ENCODE measurements at regions not wholly inside any gene's neighbourhood (a gene's known extent, or its start where the extent isn't known, plus 50 kb on each side); places are given as distances from the start of the nearest gene placed in this dataset.
"Not testable (repeated sequence)": the region's sequence is repeated elsewhere in the genome, so short reads cannot be mapped to it uniquely, and the experiment has no call there.

DNA sequence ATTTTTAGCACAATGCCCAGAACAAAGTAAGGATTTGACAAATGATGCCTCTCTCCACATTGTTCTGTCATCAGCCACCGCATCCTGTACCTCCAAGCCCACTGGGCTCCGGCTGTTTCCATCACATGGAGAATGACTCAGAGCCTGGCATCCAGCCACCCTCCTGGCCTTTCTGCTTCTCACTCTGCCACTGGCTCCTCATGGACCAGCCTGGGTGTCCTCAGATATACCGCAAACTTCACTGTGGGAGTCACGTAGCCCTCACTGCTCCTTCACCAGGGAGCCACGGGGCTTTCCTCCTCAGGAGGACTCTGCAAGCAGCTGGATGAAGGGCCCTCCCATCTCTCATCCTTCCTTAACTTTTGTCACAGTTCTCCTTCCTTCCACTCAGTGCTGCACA is 943.0 kb downstream of the TUBA3C start:
- ATAC-seq, result not testable (repeated sequence)

DNA sequence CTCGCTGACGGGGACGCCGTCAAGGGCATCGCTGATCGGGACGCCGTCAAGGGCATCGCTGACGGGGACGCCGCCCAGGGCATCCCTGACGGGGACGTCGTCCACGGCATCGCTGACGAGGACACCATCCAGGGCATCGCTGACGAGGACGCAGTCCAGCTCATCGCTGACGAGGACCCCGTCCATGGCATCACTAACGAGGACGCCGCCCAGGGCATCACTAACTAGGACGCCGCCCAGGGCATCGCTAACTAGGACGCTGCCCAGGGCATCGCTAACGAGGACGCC is 945.2 kb downstream of the TUBA3C start:
- no peak for ATAC-seq

DNA sequence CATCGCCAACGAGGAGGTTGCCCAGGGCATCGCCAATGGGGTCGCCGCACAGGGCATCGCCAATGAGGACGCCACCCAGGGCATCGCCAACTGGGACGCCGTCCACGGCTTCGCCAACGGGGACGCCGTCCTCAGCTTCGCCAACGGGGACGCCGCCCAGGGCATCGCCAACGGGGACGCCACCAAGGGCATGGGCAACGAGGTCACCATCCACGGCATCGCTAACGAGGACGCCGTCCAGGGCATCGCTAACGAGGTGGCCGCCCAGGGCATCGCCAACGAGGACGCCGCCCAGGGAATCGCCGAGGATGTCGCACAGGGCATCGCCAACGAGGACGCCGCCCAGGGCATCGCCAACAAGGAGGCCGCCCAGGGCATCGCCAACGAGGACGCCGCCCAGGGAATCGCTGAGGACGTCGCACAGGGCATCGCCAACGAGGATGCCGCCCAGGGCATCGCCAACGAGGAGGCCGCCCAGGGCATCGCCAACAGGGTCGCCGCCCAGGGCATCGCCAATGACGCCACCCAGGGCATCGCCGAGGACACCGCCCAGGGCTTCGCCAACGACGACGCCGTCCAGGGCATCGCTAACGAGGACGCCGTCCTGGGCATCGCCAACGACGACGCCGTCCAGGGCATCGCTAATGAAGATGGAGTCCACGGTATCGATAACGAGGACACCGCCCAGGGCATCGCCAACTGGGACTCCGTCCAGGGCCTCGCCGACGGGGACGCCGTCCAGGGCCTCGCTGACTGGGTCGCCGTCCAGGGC is 945.7 kb downstream of the TUBA3C start:
- no peak for ATAC-seq

DNA sequence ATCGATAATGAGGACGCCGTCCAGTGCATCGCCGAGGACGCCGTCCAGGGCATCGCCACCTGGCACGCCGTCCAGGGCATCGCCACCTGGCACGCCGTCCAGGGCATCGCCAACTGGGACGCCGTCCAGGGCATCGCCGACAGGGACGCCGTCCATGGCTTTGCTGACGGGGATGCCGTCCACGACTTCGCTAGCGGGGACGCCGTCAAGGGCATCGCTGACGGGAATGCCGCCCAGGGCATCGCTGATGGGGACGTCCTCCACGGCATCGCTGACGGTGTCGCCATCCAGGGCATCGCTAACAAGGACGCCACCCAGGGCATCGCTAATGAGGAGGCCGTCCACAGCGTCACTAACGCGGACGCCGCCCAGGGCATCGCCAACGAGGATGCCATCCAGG is 946.5 kb downstream of the TUBA3C start:
- no peak for ATAC-seq

DNA sequence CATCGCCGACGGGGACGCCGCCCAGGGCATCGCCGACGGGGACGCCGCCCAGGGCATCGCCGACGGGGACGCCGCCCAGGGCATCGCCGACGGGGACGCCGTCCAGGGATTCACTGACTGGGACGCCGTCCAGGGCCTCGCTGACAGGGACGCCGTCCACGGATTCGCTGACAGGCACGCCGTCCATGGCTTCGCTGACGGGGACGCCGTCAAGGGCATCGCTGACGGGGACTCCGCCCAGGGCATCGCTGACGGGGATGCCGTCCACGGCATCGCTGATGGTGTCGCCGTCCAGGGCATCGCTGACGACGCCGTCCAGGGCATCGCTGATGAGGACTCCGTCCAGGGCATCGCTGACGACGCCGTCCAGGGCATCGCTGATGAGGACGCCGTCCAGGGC is 947.2 kb downstream of the TUBA3C start:
- ATAC-seq, result not testable (repeated sequence)

DNA sequence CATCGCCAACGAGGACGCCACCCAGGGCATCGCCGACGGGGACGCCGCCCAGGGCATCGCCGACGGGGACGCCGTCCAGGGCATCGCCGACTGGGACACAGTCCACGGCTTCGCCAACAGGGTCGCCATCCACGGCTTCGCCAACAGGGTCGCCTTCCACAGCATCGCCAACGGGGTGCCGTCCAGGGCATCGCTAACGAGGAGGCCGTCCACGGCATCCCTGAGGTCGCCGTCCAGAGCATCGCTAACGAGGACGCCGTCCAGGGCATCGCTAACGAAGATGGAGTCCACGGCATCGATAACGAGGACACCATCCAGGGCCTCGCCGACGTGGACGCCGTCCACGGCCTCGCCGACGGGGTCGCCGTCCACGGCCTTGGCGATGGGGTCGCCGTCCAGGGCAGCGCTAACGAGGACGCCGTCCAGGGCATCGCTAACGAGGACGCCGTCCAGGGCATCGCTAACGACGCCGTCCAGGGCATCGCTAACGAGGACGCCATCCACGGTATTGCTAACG is 947.8 kb downstream of the TUBA3C start:
- no peak for ATAC-seq

DNA sequence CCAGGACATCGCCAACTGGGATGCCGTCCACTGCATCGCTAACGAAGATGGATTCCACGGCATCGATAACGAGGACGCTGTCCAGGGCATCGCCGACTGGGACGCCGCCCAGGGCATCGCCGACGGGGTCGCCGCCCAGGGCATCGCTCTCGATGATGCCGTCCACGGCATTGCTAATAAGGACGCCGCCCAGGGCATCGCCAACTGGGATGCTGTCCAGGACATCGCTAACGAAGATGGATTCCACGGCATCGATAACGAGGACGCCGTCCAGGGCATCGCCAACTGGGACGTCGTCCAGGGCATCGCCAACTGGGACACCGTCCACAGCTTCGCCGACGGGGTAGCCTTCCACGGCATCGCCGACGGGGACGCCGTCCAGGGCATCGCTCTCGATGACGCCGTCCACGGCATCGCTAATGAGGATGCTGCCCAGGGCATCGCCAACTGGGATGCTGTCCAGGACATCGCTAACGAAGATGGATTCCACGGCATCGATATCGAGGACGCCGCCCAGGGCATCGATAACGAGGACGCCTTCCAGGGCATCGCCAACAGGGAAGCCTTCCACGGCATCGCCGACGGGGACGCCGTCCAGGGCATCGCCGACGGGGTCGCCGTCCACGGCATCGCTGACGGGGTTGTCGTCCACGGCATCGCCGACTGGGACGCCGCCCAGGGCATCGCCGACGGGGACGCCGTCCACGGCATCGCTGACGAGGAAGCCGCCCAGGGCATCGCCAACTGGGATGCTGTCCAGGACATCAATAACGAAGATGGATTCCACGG is 948.4 kb downstream of the TUBA3C start:
- ATAC-seq, result no peak

DNA sequence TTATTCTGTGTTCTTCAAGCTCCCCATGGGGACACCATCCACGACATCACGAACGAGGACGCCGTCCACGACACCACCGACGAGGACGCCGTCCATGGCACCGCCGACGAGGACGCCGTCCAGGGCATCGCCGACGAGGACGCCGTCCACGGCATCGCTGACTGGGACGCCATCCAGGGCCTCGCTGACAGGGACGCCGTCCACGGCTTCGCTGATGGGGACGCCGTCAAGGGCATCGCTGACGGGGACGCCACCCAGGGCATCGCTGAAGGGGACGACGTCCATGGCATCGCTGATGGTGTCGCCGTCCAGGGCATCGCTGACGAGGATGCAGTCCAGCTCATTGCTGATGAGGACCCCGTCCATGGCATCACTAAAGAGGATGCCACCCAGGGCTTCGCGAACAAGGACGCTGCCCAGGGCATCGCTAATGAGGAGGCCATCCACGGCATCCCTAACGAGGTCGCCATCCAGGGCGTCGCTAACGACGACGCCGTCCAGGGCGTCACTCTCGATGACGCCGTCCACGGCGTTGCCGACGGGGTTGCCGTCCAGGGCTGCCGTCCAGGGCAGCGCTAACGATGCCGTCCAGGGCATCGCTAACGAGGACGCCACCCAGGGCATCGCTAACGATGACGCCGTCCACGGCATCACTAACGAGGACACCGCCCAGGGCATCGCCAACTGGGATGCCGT is 949.2 kb downstream of the TUBA3C start:
- no peak for ATAC-seq

DNA sequence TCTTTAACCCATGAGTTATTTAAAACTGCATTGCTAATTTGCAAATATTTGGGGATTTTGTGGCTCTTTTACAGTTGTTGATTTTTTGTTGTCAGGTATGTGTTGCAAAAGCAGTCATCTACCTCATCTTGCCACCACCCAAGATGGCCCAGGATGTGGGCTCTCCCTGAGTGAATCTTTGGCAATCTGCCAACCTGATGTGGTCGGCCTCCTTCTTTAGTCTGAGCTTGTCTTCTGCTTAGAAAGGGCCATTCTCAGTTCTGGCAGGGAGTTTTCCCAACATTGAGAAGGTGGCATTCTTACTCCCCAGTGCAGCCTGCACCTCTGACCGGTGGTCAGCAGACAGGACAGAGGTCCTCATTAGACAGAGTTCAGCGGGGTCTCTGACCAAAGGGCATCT is 957.2 kb downstream of the TUBA3C start:
- not testable (repeated sequence) for ATAC-seq

DNA sequence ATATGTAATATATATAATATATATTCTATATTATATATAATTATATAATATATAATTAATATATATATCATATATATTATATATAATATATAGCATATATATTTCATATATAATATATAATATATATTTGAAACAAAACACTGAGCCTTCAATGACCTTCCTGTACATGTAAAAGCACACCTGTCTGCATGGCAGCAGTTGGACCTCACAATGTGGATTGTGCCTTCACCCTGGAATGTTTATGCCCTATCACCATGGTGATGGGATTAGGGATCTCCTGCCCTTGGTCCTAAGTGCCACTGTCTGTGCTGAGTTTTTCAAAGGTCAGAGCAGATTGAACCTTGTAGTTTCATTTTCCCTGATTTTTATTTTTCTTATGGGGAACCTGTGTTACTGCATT is 966.9 kb downstream of the TUBA3C start:
- ATAC-seq, result peak in 1 of 2 donors; percentile 21

DNA sequence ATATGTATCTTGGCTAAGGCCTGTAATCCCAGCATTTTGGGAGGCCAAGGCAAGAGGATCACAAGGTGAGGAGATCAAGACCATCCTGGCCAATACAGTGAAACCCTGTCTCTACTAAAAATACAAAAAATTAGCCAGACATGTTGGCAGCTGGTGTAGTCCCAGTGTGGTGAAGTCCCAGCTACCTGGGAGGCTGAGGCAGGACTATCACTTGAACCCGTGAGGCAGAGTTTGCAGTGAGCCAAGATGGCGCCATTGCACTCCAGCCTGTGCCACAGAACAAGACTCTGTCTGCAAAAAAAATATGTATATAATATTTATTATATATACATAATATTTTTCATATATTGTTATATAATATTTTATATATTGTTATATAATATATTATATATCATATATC is 968.1 kb downstream of the TUBA3C start:
- not testable (repeated sequence) for ATAC-seq

DNA sequence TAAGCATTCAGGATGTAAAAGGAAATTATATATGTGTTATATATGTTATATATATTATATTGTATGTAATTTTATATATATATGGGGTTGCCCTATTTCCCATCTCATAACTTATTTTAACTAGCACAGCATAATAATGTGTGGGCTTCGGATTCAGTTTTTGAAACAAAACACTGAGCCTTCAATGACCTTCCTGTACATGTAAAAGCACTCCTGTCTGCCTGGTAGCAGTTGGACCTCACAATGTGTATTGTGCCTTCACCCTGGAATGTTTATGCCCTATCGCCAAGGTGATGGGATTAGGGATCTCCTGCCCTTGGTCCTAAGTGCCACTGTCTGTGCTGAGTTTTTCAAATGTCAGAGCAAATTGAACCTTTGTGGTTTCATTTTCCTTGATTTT is 968.8 kb downstream of the TUBA3C start:
- peak; percentile 24 to 33 for ATAC-seq

DNA sequence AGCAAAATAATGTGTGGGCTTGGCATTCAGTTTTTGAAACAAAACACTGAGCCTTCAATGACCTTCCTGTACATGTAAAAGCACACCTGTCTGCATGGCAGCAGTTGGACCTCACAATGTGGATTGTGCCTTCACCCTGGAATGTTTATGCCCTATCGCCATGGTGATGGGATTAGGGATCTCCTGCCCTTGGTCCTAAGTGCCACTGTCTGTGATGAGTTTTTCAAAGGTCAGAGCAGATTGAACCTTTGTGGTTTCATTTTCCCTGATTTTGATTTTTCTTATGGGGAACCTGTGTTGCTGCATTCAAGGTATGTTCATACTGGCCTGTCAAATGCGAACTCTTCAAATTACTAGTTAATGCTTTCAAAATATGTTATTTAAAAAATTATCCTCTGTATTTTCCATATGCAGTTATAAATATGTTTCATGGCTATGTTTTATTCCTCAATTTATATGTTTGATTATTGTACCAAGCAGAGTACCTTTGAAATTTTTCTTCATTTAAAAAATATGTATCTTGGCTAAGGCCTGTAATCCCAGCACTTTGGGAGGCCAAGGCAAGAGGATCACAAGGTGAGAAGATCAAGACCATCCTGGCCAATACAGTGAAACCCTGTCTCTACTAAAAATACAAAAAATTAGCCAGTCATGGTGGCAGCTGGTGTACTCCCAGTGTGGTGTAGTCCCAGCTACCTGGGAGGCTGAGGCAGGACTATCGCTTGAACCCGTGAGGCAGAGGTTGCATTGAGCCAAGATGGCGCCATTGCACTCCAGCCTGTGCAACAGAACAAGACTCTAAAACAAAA is 969.7 kb downstream of the TUBA3C start:
- peak; percentile 76 to 77 for ATAC-seq

DNA sequence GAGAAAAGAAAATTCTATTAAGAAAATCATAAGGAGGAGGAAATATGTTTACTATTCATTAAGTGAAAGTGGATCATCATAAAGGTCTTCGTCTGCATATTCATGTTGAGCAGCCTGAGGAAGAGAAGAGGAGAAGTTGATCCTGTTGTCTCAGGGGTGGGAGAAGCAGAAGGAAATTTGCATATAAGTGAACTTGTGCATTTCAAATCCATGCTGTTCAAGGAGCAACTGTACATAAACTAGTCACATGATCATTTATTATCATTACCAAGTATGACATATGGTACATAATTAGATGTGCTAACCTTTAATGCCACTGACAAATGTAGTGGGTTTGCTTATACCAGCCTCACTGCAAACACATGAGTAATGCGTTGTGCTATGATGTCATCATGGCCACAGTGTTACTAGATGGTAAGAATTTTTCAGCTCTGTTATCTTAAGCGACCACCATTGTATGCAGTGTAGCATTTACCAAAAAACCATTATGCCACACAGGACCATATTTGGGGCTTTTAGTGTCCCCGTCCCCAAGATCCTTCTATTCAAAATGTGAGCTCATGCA is 976.9 kb downstream of the TUBA3C start:
- not testable (repeated sequence) for ATAC-seq

DNA sequence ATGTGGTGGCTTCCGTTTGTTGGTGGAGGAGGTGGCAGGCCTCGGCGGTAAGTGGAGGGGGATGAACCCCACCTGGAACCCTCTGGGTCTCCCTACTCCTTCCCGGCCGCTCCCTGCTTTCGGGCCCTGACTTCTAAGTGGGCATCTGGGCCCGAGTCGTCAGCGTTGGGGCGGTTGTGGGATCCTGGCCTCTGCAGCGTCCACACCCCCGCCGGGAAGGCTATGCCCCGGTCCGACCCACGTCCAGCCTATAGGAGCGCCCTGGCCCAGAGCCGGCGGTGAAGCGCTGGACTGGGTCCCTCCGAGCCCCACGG is 986.3 kb downstream of the TUBA3C start:
- not testable (repeated sequence) for ATAC-seq

DNA sequence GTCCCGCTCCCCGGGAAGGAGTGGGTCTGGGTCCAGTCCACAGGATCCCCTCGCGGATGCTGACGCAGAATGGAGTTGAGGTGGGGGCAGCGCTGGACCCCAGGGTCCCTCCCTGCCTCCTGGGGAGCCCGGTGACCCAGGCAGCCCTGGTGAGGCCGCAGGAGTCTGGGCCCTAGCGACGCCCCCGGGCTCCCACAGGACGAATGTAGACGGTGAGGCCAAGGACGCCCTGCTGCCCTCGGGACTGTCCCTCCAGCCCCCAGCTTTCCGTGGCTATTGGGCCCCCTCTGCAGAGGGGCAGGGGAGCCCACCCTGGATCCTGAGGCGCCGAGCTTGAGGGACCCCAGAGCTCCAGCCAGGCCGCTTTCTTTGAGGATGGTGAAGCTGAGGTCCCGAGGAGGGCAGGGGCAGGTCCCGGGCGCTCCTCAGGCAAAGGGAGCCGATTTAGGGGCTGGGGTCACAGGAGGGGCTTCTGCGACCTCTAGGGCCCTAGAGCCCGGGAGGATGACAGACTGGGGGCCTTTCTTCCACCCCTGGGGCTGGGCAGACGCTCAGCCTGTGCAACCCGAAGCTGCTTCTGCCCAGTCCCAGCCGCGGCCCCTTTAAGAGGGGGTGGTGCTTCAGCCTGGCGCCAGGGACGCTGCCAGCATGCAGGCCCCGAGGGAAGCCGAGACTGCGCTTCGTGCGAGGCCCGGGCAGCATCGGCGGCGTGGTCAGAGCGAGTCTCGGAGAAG is 986.8 kb downstream of the TUBA3C start:
- peak in 1 of 2 donors; percentile 48 for ATAC-seq

DNA sequence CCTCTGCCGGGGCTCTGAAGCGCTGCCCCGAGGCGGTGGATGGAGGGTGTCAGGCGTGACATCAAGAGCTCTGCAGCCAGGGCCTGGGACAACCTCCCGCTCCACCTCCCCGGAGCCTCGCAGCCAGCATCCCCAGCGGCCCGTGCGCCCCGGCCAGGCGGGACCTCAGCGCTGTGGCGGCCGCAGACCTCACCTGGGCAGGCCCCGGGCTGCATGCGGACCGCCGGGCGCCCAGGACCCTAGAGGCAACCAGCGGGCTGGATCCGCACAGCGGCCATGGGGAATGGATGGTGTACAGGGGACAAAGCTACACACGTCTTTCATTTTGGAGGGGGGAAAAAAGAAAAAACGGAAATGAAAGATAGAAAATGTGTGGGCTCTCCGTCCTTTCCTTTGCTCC is 987.5 kb downstream of the TUBA3C start:
- not testable (repeated sequence) for ATAC-seq
